HFF-Myc (cell line): ENCODE measurements at regions not wholly inside any gene's neighbourhood (a gene's known extent, or its start where the extent isn't known, plus 50 kb on each side); places are given as distances from the start of the nearest gene placed in this dataset.

ENCODE experiments used
- DNase-seq: peaks from one replicate; pipeline ENCODE4 v3.0.0-alpha.2; 2011; ENCODE audit warnings: low read depth; ENCODE audit errors: extremely low read depth
- H3K4me3 ChIP-seq: replicated peaks from 2 replicates; pipeline ENCODE4 v1.5.1; 2011; ENCODE audit warnings: low read depth, mild to moderate bottlenecking, control low read depth, low read length
- CTCF ChIP-seq: IDR thresholded peaks from 2 replicates; pipeline ENCODE4 v1.5.1; 2012; ENCODE audit warnings: mild to moderate bottlenecking, low read depth, low read length, control low read depth; ENCODE audit errors: missing control alignments

DNA sequence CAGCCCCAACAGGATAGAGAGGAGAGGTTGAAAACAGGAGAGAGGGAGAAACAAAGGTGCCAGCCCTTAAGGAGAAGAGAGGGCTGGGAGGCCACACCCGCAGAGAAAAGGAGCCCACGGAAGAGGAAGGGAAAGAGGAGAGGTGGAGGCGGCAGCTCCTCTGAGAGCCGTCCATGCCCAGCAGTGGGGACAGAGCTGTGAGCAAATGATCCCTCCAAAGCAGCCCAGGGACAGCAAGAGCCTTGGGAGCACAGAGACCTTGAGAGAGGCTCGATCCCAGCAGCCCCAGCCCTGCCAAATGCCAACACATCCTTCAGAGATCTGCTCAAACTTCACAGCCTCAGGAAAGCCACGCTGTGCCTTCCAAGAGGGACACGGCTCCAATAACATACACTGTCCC lies 66.7 kb upstream of the CORO2B start:
- TF ChIP-seq CTCF = no peak
- no peak for DNase-seq
- no peak overlapping the region for H3K4me3 ChIP-seq

GRCh38 chr15:68512598-68512997 lies 66.2 kb upstream of the CORO2B start:
- H3K4me3 ChIP-seq = no peak overlapping the region
- DNase-seq = no peak
- no peak for TF ChIP-seq CTCF

DNA sequence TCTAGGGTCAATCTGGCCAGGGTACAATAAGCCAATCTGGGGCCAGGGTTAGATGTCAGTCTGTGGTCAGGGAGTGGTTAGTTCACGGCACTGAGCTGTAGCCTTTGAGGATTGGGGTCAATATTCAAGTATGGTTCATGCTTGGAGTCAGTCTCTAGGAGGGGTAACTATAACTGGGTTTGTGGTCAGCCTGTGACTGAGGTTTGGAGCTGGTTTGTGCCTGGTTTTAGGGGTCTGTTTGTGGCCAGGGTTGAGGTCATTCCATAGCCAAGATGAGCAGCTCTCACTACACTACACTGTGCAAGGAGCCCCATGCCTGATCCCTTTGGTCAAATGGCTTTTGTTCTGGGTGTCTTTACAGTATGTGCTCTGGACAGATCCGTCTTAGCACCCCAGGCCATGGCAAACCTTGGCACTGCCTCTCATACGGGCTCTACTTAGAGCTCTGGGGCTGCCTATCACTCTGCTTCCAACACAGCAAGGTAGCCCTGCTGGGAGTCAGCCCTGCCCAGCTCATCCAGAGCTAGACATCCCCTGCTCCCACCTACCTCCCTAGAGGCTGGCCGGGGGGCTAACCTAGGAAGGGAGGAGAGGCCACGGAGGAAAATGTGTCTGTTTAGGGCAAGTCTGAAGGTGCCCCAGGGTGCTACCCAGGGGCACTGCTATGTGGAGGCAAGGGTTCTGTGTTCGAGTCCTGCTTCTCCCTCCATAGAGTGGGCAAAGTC lies 63.3 kb upstream of the CORO2B start:
- TF ChIP-seq CTCF = no peak
- H3K4me3 ChIP-seq = no peak overlapping the region
- DNase-seq = no peak

DNA sequence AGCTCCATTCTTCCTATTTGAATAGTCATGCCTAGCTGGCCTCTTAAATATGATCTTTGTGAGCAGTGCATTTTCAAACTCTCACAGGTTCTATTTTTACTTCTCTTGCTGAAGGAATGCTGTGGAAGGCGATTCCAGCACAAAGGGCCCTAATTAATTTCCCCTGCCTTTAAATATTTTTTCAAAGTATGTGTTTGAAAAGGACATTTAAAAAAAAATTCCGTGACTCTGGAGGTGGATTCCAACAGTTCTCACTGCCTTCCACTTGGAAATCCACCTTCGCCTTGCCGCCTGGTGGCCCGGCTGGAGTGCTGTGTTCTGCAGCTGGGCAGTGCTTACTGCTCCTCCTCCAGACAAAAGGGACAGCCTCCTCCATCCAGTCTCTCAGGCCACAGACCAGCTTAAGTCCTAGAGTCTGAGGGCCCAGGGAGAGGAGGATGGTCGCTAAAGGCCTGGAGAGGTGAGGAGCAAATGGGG lies 61.5 kb upstream of the CORO2B start:
- peak; percentile 22 for TF ChIP-seq CTCF
- no peak for DNase-seq
- H3K4me3 ChIP-seq = no peak overlapping the region

DNA sequence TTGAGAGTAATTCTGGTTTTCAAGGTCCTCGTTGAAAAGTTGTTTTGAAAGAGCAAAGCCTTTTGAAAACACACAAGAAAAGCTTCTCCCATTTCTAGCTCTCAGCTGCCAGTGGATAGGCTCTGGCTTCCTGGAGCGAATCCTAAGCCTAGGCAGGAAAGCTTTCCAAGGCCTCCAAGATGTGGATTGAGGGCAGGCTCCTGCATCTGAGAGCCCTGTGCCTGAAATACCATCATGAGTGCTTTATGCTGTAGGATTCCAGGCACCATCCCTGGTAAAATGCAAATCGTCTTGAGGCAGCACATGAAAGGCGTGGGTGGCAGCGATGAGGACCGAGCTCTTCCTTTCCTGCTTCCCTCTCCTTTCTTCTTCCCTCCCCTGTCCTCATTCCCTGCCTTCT lies 60.7 kb upstream of the CORO2B start:
- no peak for TF ChIP-seq CTCF
- DNase-seq = no peak
- H3K4me3 ChIP-seq = no peak overlapping the region

- TF ChIP-seq CTCF = no peak
- no peak for DNase-seq
Observed at GRCh38 chr15:68518785-68519430, 59.9 kb upstream of the CORO2B start.

More at GRCh38 chr15:68518785-68519430, 59.9 kb upstream of the CORO2B start:
- no peak overlapping the region for H3K4me3 ChIP-seq
